ENCODE measurements at regions not wholly inside any gene's neighbourhood (a gene's known extent, or its start where the extent isn't known, plus 50 kb on each side); places are given as distances from the start of the nearest gene placed in this dataset.

DNA sequence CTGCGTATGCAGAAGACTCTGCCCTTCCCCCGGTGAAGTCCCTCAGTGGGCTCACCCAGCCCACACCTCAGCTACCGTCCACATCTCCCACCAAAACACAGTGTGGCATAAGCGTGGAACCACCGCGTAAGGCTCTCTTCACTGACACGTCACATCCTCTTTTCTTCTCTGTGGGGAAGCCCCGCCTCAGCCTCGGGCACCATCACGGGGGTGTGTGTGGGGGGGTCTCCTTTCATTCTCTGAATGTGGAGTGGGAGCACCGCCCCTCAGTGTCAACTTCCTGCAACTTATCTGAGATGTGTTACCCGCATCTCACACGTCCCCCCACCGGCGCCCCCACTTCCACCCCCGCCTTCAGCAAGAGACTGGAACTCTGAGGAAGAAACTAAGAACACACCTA, 388.4 kb upstream of the JARID2 start:
- peak; percentile 77 to 92 for DNase-seq (ENCODE audit: low read depth in 2 of 2, low spot score in 1 of 2)

DNA sequence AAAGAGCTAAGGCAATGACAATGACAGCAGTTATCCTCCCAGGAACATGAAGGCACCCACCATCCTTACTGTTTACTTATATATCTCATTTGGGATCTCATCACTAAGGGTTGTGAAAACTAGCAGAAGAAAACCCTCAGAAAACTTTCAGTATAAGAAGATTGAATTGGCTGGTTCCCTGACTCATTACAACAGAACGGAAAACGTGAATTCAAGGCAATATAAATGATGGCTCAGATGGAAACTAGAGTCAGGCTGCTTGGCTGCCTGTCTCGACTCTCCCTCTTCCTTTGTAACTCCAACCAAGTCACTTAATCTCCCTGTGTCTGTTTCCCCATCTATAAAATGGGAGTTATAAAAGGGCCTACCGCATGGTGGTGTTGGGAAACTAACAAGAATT, 387.1 kb upstream of the JARID2 start:
- no peak for DNase-seq (ENCODE audit: low read depth in 2 of 2, low spot score in 1 of 2)

DNA sequence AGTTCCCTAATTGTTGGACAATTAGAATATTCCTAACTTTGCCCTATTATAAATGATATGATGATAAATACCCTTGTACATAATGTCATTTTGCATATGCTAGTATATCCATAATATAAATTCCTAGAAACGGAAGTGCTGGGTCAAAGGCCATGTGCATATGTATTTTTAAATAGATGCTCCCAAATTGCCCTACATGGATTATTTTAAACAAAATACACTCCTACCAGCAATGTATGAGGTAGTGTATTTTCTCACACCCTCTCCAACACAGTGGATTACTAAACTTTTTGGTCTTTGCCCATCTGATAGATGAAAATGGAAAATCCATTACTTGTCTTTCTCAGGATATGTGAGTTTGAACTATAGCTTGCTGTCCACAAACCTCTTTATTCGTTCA, 385.1 kb upstream of the JARID2 start:
- DNase-seq (ENCODE audit: low read depth in 2 of 2, low spot score in 1 of 2), result no peak

DNA sequence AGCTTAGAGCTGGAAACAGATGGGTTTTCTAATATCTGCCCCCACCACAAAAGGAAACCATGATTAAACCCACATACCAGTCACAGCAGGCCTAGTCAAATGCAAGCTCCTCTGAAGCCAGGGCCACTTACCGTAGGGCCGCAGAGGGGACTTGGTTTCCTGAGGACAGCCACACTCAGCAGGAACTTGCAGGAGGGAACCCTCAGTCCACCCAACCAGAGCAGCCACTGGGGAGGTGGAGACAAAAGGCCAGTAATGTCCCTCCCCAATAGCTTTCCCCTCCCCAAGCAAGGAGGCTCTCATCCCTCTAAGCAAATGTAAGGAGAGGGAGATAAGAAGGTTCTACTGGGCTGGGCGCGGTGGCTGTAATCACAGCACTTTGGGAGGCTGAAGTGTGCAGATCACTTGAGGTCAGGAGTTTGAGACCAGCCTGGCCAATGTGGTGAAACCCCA, 384.4 kb upstream of the JARID2 start:
- DNase-seq (ENCODE audit: low read depth in 2 of 2, low spot score in 1 of 2), result no peak

DNA sequence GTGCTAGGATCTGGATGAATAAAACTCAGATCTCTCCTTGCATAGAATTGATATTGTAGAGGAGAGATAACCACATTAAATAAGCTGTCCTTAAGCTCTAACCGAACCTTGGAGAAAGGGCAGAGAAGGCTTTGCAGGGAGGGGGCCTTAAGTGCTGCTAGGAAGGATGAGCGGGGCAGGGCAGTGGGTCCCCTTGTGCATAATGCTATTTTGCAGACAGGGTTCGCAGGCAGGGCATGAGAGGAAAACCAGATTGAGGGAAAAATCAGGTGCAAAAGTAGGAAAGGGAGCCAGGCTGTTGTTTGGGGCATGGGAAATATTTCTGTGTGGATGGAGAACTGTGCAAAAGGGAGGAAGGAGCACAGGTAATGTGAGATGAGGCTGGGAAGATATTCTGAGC, 383.0 kb upstream of the JARID2 start:
- no peak for DNase-seq (ENCODE audit: low read depth in 2 of 2, low spot score in 1 of 2)

DNA sequence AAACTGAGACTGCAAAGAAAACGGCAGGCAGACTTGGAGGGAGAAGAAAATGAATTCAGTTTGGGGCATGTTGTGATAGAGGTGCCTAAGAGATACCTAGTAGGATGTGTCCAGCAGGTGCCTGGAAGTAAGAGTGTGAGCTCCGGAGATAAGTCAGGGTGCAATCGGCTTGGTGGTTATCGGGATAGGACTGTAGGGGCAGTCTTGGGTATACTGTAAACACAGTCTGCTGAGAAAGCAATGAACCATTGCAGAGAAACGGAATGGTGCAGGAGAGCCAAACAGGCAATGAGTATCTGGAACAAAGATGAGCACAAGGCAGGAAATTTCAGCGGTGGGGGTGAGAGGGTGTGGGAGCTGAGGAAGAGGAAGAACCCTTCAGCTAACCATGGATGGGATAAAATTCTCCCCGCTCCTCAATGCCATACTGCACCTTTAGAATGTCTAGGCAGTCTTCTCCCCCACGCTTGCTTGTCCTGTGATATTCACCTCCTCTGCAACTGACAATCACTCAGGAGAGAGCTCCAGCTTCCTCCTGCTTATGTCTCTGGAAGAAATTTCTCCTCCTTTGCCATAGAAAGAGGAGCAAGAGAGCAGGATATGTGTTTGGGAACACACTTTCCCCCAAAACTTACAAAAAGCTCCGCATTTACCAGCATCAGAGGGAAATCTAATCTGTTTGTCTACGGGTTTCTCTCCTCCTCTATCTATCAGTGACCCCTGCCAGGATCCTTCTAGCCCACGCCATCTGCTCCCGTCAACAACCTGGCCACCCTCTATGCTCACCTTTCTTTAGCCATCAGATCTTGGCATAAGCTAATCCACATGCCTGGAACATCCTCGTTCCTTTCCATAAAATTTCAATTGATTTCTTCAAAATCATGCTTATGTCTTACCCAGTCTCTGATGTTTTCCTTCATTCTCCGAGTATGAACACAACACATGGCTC, 381.7 kb upstream of the JARID2 start:
- no peak for DNase-seq (ENCODE audit: low read depth in 2 of 2, low spot score in 1 of 2)

DNA sequence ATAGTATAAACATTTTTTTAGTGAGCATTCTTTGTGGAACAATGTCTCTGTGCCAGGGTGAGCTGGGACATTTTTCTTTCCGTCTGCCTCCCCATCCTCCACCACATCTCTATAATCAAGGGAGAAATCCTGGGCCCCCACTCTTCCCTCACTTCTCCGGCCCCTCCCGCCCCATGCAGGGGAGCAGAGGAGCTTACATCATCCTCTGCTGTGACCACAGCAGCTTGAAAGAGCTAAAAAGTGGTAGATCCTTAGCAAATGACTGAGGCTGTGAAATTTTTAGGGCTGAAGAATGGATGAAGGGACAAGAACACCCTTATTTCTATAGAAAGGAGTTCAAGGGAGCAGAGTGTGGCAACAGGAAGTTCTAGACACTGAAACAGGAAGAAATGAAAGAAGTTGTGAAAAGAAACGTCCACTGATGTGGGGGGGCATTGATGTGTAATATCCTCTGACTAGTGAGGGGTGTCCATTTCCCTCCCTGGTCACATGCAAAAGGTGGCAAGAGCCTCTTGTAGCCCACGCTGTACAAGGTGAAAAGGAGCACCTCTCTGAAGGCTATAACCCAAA, 380.3 kb upstream of the JARID2 start:
- no peak for DNase-seq (ENCODE audit: low read depth in 2 of 2, low spot score in 1 of 2)

DNA sequence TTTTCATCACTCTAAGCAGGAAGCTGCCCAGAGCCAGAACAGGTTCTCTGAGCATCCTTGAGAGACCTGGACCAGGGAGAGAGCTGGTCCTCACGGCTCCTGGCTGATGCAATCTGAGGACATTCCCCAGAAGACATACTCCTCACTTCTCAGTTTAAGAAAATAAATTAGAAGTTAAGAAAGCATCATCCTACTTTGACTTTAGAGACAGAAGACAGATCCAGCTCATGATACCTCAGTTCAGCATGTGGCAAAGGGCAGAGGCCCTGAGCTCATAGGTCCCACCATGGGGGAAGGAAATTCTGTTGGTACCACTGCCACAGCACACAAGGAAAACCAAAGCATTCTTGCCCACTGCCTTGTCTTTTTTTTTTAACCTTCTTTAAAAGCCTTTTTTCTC, 378.1 kb upstream of the JARID2 start:
- DNase-seq (ENCODE audit: low read depth in 2 of 2, low spot score in 1 of 2), result no peak

DNA sequence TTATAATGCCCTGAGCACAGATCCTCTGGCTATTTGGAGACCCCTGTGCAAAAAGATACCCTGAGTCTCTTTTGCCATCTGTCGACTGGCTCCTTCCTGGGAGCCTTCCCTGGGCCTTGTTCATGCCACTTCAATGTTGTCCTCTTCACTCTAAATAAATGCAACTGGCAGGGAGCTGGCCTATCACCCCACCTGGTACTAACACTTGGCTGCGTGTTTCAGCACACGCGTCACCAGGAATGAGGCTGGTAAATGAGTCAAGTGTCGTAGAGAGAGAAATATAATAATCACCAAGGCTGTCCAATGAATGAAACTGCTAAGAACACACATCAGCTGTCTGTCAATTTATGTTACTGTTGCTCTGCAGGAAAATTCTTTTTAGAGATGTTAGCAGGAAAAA, 374.6 kb upstream of the JARID2 start:
- DNase-seq (ENCODE audit: low read depth in 2 of 2, low spot score in 1 of 2), result no peak

DNA sequence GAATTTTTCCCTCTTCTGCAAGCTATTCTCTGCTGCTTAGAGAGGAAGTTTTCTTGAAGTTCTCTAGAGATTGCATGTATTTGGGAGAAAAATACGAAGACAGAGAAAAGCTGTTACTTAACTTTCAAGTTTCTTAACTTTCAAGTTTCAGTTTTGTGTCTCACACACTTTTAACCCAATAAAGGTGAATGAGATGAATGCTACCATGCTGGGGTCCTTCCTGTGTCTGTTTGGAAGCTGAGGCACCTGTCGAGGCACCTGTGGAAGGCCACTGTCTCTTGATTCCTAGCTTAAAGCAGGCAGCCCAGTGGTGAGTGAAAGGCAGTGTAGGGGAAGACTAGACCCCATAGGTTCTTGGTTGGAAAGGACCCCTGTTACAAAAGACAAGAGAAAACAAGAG, 372.8 kb upstream of the JARID2 start:
- no peak for DNase-seq (ENCODE audit: low read depth in 2 of 2, low spot score in 1 of 2)

DNA sequence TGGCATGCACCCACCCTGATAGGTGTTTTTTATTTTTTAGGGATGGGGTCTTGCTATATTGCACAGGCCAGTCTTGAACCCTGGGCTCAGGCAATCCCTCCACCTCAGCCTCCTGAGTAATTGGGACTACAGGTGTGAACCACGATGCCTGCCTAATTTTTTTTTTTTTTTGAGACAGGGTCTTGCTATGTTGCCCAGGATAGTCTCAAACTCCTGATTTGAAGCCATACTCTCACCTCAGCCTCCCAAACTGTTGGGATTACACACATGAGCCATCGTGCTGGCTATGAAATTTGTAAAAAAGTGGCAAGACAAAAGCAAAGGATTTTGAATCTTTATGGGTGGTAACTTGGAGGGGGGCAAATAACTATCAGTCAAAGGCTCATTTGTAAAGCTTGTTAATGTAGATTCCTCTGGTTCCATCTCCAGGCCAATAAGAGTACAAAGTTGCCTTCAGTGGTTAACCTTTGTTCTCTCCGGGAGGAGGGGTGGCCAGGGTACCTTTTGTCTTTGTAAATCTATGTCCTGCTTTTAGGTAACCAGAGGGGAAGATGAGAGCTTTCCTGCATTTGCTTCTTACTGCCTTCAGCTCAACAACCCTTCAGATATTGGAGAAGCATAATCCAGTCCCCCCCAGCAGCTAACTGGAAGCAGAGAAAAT, 372.0 kb upstream of the JARID2 start:
- no peak for DNase-seq (ENCODE audit: low read depth in 2 of 2, low spot score in 1 of 2)

DNA sequence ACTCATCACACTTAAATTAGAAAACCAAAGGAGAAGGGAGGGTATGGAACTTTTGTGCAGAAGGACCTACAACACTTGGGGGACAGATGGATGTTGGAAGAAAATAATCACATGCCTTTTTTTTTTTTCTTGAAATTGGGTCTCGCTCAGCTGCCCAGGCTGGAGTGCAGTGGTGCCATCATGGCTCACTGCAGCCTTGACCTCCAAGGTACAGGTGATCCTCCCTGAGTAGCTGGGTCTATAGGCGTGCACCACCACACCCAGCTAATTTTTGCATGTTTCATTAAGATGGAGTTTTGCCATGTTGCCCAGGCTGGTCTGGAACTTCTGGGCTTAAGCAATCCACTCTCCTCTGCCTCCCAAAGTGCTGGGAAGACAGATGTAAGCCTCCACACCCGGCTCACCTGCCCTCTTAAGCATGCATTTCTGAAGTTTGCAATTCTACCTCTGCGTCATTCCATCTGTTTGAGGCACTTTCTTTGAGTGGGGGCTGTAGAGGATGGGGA, 370.8 kb upstream of the JARID2 start:
- no peak for DNase-seq (ENCODE audit: low read depth in 2 of 2, low spot score in 1 of 2)

DNA sequence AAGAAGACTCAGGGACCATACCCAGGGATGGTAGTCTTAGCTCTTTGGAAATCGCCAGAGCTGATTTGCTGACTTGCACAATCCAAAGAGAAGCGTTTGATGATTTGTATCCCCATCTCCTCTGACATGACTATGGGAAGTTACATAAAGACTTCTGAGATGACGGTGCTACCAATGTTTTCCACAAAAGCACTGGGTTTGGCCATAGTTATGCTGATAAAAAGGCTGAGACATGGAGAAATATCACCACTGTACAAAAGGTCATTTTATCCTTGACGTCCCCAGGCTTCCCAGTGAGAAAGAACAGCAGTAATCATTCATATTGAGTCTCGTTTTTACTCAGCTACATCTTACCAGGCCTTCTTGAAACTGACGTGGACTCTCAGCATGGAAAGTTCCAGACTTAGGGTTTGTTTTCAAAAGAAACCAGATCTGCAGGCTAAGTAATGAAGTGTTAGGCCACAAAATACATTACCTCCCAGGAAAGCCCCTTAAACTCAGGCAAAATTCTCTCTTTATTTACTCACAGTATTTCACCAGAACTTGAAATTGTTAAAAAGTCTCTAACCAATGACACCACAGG, 370.3 kb upstream of the JARID2 start:
- DNase-seq (ENCODE audit: low read depth in 2 of 2, low spot score in 1 of 2), result no peak

DNA sequence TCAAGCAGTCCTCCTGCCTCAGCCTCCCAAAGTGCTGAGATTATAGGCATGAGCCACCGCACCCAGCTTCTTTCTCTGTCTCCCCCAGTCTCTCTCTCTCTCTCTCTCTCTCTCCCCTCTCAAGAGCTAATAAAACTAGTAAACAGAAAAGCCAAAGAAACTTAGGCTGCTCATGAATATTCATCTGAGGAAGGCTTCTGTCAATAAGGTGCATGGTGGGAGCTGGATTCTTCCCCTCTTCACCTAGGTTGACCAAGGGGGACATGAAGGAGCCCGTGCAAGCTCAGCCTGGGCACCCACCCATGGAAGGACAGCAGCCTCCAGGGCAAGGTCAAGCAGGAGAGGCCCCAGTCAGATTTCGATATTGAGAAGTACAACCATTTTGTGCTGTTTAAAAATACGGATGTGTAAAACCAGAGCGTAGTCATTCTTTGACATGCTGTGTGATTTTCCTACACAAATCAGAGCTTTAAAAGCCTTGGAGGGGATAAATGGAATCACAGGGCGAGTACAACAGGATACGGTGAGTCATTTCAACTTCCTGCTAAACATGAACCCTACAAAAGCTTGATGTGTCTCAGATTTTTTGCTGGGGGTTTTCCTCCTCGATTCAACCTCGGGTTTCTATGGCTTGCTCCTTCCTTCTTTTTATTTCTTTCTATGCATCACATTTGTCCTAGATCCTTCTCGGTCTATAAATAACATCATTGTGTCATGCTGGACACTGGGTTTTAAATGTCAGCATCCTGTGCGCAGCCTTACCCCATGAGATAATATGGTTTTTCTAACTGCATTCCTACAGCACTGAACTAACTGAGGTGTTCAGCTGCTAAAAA, 368.9 kb upstream of the JARID2 start:
- no peak for DNase-seq (ENCODE audit: low read depth in 2 of 2, low spot score in 1 of 2)

DNA sequence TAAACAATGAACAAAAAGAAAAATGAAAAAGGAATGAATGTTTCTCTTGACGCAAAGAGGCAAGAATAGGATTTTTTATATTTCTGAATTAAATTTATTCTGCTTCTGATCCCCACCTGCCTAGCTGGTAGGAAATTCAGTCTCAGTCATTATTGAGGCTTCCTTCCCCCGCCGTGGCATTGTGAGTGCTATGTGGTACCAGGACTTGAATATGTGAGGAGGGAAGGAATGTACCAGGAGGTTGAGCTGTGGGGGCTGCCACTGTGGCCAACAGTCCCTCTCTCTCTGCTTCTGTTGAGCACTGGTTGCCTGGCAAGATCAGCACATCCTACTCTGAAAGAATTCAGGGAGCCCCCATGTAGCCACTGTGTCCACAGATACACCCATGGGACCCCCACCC, 368.1 kb upstream of the JARID2 start:
- DNase-seq (ENCODE audit: low read depth in 2 of 2, low spot score in 1 of 2), result no peak

DNA sequence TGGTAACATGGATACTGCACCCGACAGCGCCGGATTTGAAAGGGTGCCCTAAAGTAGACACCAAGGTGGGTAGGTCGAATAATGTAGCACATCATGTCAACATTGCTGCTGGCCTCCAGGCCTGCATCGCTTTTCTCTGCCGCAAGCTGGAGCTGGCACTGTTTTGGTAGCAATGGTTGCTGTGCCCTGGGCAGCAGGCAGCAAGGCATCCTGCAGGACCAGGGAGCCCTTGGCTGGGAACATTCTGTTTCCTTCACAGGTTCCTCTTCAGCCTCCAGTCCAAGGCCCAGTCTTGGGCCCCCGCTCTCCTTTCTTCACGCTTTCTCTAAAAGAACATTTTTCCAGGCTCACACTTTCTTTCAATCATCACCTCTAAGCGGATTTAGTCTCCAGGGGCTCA, 365.8 kb upstream of the JARID2 start:
- no peak for DNase-seq (ENCODE audit: low read depth in 2 of 2, low spot score in 1 of 2)

DNA sequence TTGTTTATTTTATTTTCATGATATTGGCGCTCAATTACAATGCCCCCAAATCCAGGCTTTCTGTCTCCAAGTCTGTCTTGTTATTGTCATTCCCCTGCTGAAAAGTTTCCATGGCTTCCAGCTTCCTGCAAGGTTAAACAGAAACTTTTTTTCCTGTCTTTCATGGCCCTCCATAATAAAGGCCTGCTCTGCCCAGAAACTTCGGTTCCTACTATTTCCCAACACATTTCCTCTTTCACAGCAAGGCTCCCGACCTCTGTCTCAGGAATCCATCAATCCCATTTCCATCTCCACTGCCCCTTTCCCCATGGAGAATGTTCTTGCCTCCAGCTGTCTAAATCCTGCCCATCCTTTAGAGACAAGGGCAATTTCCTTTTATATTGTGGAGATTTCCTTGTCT, 365.2 kb upstream of the JARID2 start:
- DNase-seq (ENCODE audit: low read depth in 2 of 2, low spot score in 1 of 2), result no peak

DNA sequence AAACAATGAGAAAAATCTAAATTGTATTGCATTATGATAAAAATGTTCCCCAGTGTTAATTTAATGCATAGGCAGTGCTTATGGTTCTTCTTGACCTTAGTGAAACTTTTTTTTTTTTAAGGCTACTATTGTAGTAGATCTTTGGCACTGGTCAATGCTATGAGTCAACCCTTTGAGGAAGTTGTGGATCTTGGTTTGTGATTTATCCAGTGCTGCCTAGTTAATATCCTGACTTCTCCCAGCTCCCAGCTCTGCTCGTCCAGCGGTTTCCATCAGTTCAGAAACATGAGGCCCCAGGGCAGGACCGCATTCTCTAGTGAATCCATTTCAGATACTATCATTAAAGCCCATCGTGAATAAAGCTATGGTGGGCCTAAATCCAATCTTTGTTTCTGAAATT, 364.5 kb upstream of the JARID2 start:
- DNase-seq (ENCODE audit: low read depth in 2 of 2, low spot score in 1 of 2), result no peak

DNA sequence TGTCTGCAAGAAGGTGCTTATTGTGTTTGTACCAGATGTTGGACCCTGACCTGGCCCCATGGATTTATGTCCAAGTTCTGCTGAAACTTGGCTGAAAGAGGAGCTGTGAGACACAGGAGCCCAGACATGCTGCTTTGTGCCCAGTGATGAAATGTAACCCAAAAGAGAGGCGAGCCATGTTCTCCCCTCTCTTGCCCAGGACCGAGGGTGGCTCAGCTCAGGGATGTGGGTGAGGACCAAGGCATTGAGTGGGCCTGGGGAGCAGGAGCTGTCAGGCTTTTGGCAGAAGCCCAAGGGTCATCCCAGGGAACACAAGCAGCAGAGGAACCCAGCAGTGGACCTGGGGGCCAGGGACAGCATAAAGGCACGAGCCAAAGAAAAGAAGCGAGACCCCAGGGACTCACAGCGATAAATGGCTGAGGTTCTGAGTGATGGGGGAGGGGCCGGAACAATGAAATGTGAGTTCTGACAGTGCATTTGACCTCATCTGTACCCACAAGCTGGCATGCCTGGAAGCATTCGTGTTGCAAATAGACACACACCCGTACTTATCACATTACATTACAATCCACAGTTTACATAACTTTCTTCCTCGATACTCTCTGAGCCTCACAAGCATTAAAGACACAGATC, 363.4 kb upstream of the JARID2 start:
- DNase-seq (ENCODE audit: low read depth in 2 of 2, low spot score in 1 of 2), result no peak

DNA sequence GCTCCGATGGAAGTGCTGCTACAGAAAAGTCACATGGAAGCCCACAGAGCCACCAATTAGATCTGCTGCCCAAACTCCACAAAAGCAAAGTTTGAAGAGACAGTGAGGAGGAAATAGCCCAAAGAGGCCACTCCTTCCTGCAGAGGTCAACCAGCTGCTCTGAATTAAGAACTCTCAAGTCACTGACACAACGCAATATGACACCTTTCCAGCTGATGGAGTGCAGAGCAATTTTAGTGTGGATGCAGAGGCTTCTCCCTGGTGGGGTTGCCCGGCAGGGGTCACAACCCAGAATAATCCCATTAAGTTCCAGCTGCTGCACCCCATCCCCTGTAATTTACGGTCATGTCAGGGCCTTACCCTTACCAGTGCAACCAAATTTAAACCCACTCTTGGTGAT, 361.9 kb upstream of the JARID2 start:
- no peak for DNase-seq (ENCODE audit: low read depth in 2 of 2, low spot score in 1 of 2)

All from stimulated activated CD8-positive, alpha-beta memory T cell treated with anti-CD3 and anti-CD28 coated beads, Interleukin-4, amount 100 ng/mL, for 4 hours (primary cell).